SIG-M5 treated with dmso at 0.1 percent for 504 hours (cell line): ENCODE measurements at regions not wholly inside any gene's neighbourhood (a gene's known extent, or its start where the extent isn't known, plus 50 kb on each side); places are given as distances from the start of the nearest gene placed in this dataset.
A peak's percentile ranks its signal among the peaks of the same experiment; 100 is the strongest.
"Not testable (repeated sequence)": the region's sequence is repeated elsewhere in the genome, so short reads cannot be mapped to it uniquely, and the experiment has no call there.

Experiments used
- DNase-seq: peaks from one replicate; lab custom pipeline; 2025; ENCODE audit not compliant: unreplicated experiment; lab: John Stamatoyannopoulos, UW

DNA sequence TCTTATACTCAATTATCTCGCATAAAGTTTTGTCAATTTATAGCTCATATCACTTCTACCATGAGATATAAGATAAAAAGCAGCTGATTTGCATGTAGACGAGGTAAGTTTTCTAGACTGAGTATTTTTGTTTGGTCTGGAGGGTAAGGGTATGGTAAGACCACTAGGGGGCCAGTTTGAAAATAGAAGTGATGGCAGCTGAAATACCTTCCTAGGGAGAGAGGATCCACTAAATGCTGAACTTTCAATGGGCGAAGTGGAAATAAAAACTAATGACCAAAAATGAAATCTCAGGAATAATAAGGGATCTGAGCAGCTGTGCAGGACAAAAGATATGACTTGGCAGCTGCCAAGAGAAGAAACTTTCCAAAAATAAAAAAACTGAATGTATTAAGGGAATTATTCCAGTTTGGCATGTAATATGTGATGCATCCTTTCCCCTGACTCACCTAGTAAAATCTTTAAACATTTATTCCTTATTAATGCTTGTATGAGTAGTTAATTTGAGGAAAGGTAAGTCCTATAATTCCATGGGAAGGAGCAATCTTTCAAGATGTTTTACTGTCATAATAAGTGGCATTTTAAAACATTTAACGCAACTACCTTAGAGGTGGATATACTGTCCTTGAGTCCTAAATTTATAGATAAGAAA lies 754.5 kb downstream of the C12orf50 start:
- DNase-seq: peak; percentile 4

- DNase-seq: no peak
Observed at GRCh38 chr12:87272851-87273250, 756.4 kb downstream of the C12orf50 start.

DNA sequence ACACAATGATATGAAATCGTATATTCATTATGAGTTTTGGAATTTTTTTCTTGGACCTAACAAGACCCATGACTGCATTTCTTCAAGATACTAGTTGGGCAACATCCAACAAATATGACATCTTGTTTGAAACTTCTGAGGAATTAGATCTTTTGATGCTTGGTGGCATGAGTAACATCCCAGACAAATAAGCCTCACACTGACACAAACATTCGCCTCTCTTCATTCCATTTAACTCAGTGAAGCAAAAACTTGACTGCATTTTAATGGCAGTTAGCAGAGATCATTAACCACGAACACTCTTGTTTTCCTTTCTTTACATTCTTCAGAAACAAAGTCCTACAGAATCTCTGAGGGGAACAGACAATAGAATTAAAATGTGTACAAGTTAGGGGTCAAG lies 758.3 kb downstream of the C12orf50 start:
- DNase-seq: no peak

DNA sequence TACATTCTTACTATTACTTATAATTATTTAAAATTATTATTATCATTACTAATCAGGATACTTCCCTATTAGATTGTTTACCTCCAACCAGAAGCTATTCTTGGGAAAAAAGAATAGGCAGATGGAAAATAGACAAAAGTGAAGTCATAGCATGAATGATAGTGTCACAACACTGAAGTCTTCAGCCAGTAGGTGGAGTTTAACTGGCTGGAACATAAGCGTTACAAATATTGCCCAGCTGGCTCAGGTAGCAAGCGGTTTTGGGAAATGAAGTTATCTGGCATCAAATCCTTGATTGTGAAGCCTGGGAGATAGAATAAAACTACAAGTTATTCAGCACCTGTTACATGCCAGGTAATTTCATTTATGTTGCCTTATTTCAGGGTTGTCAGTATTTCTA lies 762.9 kb downstream of the C12orf50 start:
- DNase-seq: peak; percentile 14

- DNase-seq: no peak
Observed at GRCh38 chr12:87259391-87259790, 769.8 kb downstream of the C12orf50 start.

DNA sequence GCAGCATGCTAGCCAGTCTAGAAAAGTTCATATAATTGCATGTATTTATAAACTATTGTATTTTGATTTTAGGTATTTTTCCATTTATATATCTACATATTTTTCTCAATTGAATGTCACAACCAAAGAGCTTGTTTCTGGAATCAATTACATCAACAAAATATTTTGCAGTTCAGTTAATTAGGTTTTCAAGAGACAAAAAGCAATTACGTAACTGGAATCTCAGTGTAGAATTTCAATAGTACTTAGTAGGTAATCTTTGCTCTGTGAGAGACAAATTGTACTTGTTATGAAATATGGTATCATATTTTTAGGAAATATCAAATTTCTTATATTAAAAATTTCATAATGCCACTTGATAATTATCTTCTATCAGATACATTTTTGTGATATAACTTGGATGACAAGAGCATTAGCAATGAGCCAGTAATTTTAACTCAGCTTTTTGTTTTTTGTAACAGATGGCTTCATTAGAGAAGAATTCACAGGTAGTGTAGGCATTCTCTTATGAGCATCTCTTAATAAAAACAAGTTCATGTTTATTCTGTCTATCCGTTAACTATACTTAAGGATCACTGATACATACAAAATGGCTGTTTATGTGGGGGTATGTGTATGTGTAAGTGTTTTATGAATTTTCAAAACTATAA lies 774.7 kb downstream of the C12orf50 start:
- no peak for DNase-seq

GRCh38 chr12:87253157-87253556 lies 776.0 kb downstream of the C12orf50 start:
- DNase-seq: no peak

GRCh38 chr12:87246726-87247125 lies 782.5 kb downstream of the C12orf50 start:
- DNase-seq: no peak

DNA sequence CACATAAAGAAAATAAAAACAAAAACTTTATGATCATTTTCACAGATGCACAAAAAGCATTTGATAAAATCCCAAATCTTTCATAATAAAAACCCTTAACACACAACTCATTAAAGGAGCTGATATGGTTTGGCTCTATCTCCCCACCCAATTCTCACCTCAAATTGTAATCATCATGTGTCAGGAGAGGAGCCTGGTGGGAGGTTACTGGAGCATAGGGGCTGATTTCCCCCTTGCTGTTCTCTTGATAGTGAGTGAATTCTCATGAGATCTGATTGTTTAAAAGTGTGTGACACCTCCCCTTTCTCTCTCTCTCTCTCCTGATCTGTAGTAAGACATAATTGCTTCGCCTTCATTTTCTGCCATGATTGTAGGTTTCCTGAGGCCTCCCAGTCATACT lies 790.7 kb downstream of the C12orf50 start:
- no peak for DNase-seq

- no peak for DNase-seq
Observed at GRCh38 chr12:87234898-87235297, 794.3 kb downstream of the C12orf50 start.

DNA sequence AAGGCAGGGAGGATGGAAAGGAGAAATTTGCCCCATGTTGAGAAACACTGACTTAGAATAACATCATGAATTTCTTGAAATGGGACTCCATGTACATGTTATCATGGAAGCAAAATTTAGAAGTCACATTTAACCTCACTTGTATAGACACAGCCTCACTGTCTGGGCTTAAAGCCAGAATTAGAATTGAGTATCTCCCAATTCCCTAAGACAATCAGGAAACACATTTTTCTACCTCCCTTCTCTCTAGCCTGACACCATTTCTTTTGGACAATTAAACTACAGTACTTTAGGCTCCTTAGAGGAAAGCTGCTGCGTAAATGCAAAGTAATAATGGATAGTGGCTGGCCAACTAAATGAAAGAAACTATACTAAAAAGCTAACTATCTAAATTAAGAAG lies 795.5 kb downstream of the C12orf50 start:
- DNase-seq: no peak

DNA sequence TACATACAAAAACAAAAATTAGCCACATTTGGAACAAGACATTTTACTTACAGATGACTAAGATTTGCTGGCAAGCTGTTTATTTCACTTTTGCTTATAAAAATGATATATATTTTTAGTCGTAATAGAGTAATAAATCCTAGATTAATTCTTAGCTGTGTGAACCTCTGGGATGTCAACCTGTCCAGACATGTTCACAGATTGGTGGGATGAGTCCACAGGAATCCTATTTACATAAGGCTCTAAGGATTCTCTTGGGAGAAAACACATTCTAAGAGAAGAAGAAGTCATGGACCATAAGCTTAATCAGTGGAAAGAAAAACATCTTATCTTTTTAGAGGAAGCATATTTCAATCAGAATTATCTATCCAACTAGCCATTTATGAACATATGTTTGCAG lies 797.4 kb downstream of the C12orf50 start:
- DNase-seq: no peak

DNA sequence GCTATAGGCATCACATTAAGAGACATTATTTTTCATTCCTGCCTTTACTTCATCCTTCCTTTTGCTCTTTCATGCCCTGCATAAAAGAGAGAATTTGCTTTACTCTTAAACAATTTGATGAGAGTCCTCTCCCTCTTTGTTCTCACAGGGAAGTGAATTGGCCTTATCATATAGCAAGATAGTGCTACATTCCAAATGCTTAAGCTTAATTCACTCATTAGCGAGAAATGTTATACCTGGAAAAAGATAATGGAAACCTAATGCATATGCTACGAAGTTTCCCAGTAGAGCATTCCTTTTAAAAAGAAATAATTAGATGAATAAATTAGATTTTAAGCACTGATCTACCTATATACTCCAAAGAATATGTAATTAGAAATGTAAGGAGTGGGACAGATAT lies 798.8 kb downstream of the C12orf50 start:
- no peak for DNase-seq

- no peak for DNase-seq
Observed at GRCh38 chr12:87227162-87227561, 802.0 kb downstream of the C12orf50 start.

GRCh38 chr12:87217491-87217890 lies 811.7 kb downstream of the C12orf50 start:
- DNase-seq: no peak

DNA sequence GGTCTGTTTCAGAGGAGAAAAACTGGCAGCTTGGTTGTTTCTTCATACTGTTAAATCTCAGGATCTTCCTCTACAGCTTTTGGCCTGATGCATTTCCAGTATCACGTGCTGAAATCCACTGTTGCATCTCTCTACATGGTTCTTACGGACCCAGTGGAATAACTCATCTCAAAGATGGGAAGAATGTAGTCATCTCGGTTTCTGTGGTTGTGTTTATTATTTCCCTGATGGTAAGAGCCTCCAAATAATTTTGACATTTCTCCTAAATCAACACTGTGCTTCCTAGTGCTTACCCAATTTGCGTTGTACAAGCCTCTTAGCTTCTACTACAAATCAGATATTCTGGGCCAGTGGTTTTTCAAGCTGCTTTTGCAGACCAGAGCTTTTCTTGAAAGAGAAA lies 812.8 kb downstream of the C12orf50 start:
- DNase-seq: no peak

DNA sequence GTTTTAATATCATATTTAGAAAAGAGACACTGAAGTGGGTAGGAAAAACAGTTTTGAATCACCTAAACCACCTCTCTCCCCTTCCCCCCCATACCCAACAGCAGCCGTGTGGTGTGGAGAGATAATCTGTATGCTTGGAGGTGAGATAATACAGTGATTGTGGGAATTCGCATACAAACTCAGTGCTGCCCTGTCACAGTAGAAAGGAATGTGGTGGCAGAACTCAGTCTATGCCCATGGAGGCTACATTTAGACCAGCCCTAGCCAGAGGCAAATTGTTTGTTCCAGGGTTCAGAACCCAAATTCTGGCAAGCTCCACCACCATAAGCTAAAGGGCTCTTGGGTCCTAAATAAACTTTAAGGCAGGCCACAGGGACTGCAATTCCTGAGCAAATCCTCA lies 827.0 kb downstream of the C12orf50 start:
- DNase-seq: no peak

DNA sequence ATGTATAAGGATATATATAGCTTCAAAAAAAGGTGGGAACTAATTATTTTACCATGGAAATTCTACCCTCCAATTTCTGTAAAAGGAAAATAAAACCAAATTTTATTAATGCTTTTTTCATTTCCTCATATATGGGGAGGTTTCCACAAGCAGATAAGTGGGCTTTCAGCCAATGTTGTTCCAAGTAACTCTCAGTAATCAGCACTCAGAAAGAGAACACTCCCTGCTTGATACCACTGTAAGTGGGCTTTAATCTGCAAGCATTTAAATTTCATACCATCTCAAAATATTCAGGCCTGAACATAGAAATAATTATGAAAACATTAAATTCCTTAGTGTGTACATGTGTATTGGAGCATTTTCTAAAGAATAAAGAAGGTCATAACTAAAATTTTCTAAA lies 827.6 kb downstream of the C12orf50 start:
- DNase-seq: no peak

DNA sequence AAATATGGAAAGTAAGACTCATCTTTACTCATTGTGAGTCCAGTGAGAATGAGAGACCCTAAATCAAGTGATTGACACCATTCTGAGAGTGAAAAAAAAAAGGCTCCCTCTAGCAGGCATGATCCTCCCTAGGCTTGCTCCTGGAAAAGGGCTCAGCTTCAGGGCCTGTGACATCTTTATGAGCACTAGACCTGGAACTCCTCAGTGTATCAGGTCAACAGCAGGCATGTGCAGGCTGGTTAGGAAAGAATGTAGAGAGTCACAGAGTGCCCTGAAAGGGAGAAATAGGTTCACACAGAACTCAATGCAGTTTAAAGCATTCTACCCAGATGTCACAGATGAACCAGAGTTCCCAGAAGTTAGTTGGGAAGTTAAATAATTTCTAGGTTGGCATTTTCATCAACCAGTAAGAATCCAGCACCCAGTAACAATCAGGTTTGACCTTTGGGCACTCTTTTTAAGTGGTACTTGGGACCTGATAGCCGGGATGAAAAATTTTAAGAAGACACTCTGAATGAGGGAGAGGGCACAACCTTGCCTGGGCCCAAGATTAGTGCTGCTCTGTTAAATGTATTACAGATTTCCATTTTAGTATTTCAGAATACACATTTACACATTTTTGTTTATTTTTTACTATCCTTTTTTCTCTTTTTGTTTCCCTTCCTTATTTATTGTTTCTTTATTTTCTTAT lies 828.8 kb downstream of the C12orf50 start:
- DNase-seq: no peak

GRCh38 chr12:87198181-87198580 lies 831.0 kb downstream of the C12orf50 start:
- DNase-seq: no peak

- no peak for DNase-seq
Observed at GRCh38 chr12:87196321-87196720, 832.9 kb downstream of the C12orf50 start.

DNA sequence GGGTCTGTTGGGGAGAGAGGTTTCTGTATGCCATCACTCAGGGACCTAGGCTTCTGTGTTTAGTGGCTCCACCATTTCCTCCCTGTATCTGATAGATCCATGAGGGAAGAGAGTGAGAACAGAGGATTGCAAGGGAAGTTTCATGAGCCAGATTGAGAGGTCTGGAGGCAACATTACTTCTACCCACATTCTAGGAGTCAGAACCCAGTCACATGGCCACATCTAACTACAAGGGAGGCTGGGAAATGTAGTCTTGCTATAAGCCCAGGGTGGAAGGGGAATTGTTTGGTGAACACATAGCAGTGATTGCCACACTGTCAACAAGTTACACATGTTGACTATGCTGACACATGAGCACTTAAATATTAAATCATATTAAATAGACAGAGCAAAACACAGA lies 834.8 kb downstream of the C12orf50 start:
- not testable (repeated sequence) for DNase-seq
